NCI-H748 treated with DMSO at 0.1 percent for 48 hours (cell line): ENCODE measurements at regions not wholly inside any gene's neighbourhood (a gene's known extent, or its start where the extent isn't known, plus 50 kb on each side); places are given as distances from the start of the nearest gene placed in this dataset.

Experiments
- DNase-seq: peaks from one replicate; lab custom pipeline; 2025; lab: John Stamatoyannopoulos, UW

GRCh38 chr4:67122029-67122428 lies 423.3 kb downstream of the CENPC start:
- DNase-seq = no peak

DNA sequence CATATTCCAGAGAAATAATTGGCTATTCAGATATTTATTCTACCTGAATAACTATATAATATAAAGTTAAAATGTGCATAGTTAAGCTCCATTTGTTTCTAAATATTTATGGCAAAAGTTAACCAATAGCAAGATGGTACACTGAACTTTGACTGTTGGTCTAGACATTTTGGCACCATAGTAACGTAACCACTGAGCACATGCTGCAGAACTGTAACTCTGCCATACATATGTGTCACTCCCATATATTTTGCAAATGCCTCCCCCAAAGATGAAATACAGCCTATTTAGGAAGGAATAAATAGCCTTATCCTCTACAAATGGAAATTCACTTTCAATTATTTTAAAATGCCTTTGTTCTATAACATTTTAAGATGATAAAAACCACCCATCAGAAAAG lies 424.9 kb downstream of the CENPC start:
- no peak for DNase-seq

GRCh38 chr4:67109276-67109675 lies 436.0 kb downstream of the CENPC start:
- DNase-seq = no peak

DNA sequence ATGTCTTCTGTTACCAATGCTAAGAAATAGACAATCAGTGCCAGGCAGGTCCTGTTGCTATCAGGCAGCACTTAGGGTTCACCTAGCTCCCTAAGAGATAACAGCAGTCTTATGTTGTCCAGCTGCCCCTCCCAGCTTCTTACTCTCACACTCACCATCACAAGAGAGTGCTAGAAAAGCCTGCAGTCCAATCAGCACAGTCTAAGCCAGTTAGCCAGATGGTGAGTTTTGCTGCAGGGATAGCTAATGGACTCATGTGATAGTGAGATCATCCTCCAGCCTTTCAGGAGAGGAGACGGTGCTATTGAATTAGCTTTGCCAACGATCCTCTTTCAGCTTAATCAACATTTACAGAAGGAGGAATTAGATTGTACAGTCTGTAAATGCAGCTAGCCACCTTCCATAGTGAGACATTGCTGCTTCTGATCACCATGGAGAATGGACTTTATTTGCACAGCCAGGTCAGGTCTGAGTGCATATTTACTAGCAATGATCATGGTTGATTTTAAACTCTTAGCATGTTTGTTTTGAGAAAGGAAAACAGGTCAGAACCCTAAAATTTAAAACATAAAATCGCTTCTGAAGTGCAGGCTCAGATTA lies 438.3 kb downstream of the CENPC start:
- DNase-seq = no peak

DNA sequence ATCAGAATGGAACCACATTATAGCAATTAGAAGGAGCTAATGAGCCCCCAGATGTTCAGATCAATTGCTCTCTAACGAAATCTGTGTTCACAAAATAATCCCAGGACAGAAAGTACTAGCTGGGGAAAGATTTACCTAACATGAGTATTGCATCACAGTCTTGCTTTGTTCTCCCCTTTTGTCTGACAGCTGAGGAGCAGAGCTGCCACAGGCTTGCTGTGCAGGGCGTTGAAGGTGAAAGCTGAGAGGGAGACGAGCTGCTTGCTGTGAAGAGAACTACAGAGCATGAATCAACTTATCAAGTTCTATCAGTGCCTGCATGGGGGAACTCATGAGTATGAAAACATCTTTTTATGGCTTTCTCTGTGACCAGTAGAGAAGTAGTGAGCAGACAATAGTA lies 441.2 kb downstream of the CENPC start:
- no peak for DNase-seq

DNA sequence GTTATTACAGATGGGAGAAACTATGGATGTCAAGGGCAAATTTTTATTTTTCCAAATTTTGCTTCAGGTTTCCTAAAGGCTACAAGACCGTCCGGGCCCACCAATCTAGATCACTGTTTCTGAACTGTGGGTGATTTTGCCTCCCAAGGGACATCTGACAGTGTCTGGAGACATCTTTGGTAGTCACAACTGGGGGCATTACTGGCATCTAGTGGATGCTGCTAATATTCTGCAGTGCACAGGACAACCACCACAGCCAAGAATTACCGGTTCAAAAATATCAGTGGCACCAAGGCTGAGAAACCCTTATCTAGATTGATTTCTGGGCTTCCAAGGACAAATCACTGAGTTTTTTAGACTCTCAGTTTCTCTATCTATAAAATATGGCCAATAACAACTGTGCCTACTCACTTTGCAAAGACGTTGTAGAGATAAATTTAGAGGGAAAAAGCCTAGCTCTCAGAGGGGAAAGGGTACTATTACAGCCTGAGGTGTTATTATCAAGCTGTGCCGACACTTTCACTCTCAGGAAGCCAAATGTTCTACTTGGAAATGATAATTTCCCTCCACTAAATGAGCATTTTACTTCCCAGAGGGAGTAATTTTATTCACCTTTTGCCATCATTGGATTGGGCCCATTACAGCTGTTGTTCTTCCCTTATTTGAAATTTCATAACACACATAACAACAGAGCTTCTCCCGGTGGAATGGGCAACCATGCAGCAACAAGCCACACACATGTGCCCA lies 442.1 kb downstream of the CENPC start:
- no peak for DNase-seq

DNA sequence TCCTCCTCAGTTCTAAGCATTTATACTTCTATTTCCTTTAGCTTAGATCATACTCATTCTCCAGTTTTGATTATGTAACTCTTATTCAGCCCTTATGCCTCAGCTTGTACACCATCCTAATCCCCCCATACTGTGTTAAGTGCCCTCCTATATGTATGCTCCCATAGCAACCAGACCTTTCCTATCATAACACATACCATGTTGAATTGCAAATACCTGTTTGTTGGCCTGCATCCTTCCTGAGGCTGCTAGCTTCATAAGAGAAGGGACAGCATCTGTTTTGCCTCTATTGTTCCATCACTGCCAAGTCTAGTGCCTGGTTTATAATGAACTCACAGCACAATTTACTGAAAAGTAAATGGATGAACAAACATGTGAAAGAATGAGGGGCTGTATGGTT lies 443.7 kb downstream of the CENPC start:
- DNase-seq = no peak

DNA sequence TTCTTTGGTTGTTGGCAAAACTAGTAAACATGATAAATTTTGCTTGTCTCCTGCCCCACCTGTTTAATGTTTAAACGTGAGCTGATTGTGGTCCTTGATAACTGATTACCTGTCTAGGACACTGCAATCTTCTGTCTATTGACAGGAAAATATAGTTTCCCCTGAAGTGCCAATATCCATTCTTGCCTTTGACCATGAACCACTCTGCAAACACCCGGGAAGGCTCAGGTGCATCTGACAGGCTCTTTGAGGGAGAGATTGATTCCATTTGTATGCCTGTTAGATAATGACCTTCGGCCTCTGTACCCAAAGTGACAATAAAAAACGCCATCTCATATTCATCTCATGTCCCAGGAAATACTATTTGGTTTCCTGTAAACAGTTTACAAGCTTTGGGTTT lies 453.0 kb downstream of the CENPC start:
- DNase-seq = no peak

DNA sequence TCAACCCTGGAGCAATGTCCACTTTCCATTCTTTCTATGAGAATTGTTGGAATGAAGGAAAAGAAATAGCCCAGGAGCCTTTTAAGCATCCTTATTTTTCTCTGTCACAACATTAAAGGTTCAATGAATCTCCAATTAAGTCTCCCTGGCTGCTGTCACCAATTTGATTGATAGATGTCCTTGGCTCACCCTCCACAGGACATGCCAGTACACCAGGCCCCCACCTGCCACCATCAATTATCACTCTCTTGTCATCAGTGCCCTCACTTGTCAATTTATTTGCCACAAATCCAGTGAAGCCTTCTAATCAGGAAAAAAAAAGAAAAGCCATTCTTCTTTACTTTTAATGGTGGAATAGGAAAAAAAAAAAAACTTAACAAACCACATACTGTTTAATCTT lies 453.6 kb downstream of the CENPC start:
- no peak for DNase-seq

DNA sequence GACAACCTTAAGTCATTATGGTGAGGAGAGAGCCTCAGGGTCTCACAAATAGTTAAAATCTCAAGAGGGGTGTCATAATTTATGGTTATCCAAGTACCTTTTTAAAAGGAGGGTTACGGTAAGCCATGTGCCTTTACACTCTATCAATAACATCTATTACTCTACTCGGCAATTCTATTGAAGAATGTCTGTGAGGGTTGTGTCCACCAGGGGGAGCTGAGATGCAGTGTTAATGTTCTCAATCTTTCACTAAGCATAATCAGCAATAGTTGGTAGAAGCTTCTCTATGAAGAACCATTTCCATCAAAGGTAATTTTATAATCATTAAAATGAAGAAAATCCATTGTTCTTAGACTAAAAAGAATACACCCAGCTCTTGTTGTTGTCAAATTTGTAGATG lies 457.4 kb downstream of the CENPC start:
- DNase-seq = peak; percentile 0

GRCh38 chr4:67084783-67085182 lies 460.5 kb downstream of the CENPC start:
- DNase-seq = no peak

DNA sequence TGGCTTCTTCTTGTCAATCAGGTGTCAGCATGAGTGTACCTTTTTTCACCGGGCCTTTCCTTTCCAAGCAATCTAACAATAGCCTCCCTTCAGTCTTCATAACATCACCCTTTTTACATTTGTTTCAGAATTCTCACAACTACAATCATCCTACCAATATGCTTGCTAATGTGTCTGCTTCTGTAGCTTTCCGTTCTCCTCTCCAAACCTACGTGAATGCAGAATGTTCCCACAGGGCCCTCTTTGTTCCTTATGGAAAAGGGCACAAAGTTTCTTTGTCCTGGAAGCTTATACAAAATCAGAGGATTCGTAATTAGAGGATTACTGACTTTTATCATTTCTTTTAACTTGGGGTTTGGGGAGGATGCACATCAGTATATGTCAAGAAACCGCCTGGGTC lies 461.8 kb downstream of the CENPC start:
- no peak for DNase-seq

DNA sequence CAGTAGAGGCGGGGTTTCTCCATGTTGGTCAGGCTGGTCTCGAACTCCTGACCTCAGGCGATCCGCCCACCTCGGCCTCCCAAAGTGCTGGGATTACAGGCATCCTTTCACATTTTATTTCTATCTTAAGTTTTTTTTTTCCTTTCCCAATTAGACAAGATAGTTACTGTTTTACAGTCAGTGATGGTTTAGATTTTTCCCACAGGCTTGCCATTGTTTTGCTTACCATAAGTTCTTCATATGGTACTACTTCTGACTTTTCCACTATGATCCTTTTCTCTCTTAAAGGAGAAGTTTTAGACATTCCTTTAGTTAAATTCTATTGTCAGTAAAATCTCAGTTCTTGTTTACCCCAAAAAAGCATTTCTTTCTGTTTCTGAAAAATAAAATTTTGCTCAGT lies 462.6 kb downstream of the CENPC start:
- no peak for DNase-seq

DNA sequence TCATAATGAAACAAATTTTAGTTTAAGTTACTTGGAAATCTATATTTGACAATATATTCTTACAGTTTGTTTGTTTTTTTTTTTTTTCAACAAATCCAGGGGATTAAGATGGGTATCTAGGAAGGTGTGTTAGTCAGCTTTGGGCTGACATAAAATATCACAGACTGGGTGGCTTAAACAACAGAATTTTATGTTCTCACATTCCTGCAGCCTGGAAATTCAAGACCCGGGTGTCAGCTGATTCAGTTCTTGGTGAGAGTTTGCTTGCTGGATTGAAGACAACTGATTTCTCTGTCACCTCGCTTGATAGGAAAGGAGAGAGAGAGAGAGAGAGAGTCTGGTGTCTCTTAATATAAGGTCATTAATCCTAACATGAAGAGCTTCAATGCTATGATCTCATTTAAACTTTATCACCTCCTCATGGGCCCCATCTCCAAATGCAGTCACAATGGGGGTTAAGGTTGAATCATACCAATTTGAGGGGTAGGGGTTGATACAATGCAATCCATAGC lies 465.2 kb downstream of the CENPC start:
- no peak for DNase-seq

DNA sequence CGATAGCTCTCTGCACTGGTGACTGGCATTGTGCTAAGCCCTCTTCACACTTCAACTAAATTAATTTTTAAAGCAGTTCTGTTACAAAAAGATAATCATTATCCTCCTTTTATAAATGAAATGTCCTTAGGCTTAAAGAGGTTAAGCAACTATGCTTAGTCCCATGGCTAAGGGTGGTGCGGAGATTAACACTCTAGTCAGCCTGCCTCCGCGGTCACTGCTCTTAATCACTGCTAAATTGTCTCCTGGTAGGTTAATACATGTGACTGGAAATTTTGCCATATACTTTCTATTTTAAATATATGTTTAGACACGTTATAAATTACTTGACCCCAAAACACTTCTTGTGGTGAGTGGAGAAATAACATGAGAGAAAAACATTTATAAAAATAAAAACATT lies 473.7 kb downstream of the CENPC start:
- DNase-seq = no peak

GRCh38 chr4:67055319-67055718 lies 490.0 kb downstream of the CENPC start:
- DNase-seq = no peak

GRCh38 chr4:67054896-67055295 lies 490.4 kb downstream of the CENPC start:
- DNase-seq = no peak

GRCh38 chr4:67052814-67053675 lies 492.3 kb downstream of the CENPC start:
- DNase-seq = no peak

DNA sequence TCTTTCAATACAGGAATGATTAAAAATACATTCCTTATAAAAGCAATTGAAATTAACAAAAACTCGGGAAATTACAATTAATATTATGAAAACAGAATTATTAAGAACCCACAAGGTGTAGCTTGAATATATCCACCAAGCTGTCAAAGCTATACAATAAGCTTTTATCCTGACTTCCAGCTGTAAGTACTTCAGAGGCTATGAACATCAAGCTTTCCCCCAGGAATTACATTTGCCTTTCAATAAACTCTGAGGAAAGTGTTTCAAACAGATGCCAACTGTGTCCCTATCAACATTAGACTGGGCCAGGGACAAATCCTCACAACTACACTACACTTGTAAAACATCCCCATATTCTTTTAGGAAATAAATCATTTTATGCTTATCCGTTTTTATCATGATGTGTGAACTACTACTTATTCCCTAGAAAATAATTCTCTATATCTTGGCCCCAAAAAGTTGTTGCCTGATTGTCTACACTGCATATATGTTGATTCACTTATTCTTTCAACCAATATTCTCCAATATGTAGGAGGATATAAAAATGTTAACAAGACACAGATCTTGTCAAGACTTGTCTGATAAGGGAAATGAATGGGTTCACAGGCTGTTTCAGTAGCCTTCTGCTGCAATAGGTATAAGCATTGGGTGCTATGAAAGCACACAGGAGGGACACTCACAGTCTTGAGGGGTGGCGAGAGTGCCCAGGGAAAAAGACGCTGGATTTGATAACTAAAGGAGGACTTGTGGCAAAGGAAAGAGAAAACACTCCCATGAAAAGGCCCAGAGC lies 494.1 kb downstream of the CENPC start:
- DNase-seq = no peak

DNA sequence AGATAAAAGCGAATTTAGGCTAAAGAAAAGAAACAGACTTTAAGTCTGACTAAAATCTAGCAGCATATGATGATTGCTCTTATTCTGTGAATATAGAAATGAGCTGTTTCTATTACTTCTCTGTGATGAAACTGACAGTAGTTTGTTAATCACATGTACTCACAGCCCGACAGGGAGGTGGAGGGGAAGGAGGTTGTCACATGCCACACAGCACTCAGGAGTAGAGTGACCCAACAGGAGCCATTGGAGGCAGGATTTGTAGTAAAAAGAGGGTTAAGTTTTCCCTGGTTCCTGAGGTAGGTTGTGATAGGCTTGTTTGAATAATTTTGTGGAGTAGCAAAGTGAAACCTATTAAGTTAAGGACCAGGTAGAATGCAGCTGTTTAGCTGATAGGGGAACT lies 495.9 kb downstream of the CENPC start:
- DNase-seq = no peak

DNA sequence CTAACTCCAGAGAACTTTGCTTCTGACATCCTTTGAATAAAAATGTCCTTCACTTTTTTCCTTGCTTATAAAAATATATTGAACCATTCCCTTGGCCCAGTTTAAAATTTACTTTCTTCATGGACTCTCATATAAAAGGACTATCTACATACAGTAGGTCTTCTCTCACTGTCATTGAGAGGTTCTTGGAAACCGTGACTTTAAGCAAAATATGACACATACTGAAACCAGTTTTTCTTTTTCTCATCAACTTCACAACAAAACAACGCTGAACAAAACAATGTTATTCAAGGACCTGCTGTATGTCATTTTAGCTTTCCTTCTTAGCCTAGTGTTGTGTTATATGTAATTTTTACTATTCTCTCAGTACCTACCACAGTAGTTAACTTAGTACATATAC lies 496.8 kb downstream of the CENPC start:
- DNase-seq = no peak

- no peak for DNase-seq
Observed at GRCh38 chr4:67040315-67040714, 505.0 kb downstream of the CENPC start.
